IMR-90 (cell line): ENCODE measurements at regions not wholly inside any gene's neighbourhood (a gene's known extent, or its start where the extent isn't known, plus 50 kb on each side); places are given as distances from the start of the nearest gene placed in this dataset.
A peak's percentile ranks its signal among the peaks of the same experiment; 100 is the strongest.

Experiments used
- ATAC-seq: fragments of 200-7000 bp; cut with Tn5 transposase; 2 replicates; pipeline ENCODE4 v1.9.1; 2020; ENCODE audit warnings: low read depth, mild to moderate bottlenecking, moderate library complexity
- BruUV-seq: library from RNA; stranded (reverse); fragments of 400-500 nt; replicated peaks from 2 replicates; lab custom pipeline; 2021; lab: Mats Ljungman, UMichigan
- CTCF ChIA-PET: fragments of 300-600 bp; formaldehyde crosslinking; extraction: SDS; loops from one replicate; lab custom pipeline; 2021; ENCODE audit warnings: antibody characterized with exemption; lab: Yijun Ruan, JAX
- POLR2A ChIA-PET: fragments of 300-600 bp; sonication (Branson Sonifier 250); formaldehyde crosslinking; loops from one replicate; lab custom pipeline; 2022; ENCODE audit warnings: antibody characterized with exemption; ENCODE audit not compliant: unreplicated experiment; lab: Charles Lee
- DNase-seq: peaks from one replicate; pipeline ENCODE4 v3.0.0; 2013
- H2AFZ ChIP-seq: replicated peaks from 2 replicates; pipeline ENCODE3; 2013; ENCODE audit warnings: low read length, mild to moderate bottlenecking; ENCODE audit not compliant: poor library complexity
- H2AK5ac ChIP-seq: 2 replicates; pipeline ENCODE4 v1.6.1; 2013; ENCODE audit warnings: low read depth, low read length, inconsistent platforms
- H2AK9ac ChIP-seq: replicated peaks from 2 replicates; pipeline ENCODE3; 2013; ENCODE audit warnings: mild to moderate bottlenecking, low read depth, low read length, moderate library complexity; ENCODE audit not compliant: poor library complexity
- H2BK120ac ChIP-seq: 2 replicates; pipeline ENCODE4 v1.6.1; 2013; ENCODE audit warnings: low read depth, low read length, inconsistent platforms
- H2BK15ac ChIP-seq: 3 replicates; pipeline ENCODE4 v1.6.1; 2013; ENCODE audit warnings: low read depth, low read length, inconsistent platforms
- H2BK20ac ChIP-seq: 2 replicates; pipeline ENCODE4 v1.6.1; 2013; ENCODE audit warnings: low read depth, mild to moderate bottlenecking, inconsistent platforms, low read length, moderate library complexity
- H2BK5ac ChIP-seq: 2 replicates; pipeline ENCODE4 v1.6.1; 2013; ENCODE audit warnings: mild to moderate bottlenecking, low read depth, low read length, inconsistent platforms; ENCODE audit not compliant: poor library complexity, severe bottlenecking
- H3K14ac ChIP-seq: replicated peaks from 2 replicates; pipeline ENCODE4 v1.6.1; 2013; ENCODE audit warnings: low read depth, low read length, inconsistent platforms
- H3K18ac ChIP-seq: 2 replicates; pipeline ENCODE4 v1.6.1; 2013; ENCODE audit warnings: low read depth, low read length, control low read depth
- H3K23ac ChIP-seq: 2 replicates; pipeline ENCODE4 v1.6.1; 2013; ENCODE audit warnings: low read depth, low read length, inconsistent platforms
- H3K27ac ChIP-seq: 2 replicates; pipeline ENCODE4 v1.5.1; 2013; ENCODE audit warnings: mild to moderate bottlenecking, control low read depth, low read length; ENCODE audit not compliant: insufficient read depth
- H3K27me3 ChIP-seq: 2 replicates; pipeline ENCODE4 v1.6.1; 2013; ENCODE audit warnings: low read length; ENCODE audit not compliant: control insufficient read depth, insufficient read depth
- H3K36me3 ChIP-seq: 2 replicates; pipeline ENCODE4 v1.6.1; 2013; ENCODE audit warnings: low read length, mixed read lengths; ENCODE audit not compliant: control insufficient read depth, insufficient read depth
- H3K4ac ChIP-seq: 2 replicates; pipeline ENCODE4 v1.6.1; 2013; ENCODE audit warnings: low read depth, low read length, inconsistent platforms
- H3K4me1 ChIP-seq: 2 replicates; pipeline ENCODE4 v1.6.1; 2013; ENCODE audit warnings: low read length, mixed read lengths; ENCODE audit not compliant: control insufficient read depth, insufficient read depth
- H3K4me2 ChIP-seq: 2 replicates; pipeline ENCODE4 v1.6.1; 2013; ENCODE audit warnings: low read depth, mild to moderate bottlenecking, control low read depth, low read length, moderate library complexity
- H3K4me3 ChIP-seq: 2 replicates; pipeline ENCODE4 v1.5.1; 2013; ENCODE audit warnings: low read depth, mild to moderate bottlenecking, control low read depth, low read length, moderate library complexity; ENCODE audit not compliant: insufficient read depth
- H3K56ac ChIP-seq: 2 replicates; pipeline ENCODE4 v1.6.1; 2013; ENCODE audit warnings: low read length, inconsistent platforms; ENCODE audit not compliant: insufficient read depth; ENCODE audit errors: extremely low read depth
- H3K79me1 ChIP-seq, 2 experiments: 2 replicates each; pipeline ENCODE4 v1.6.1; 2013; ENCODE audit warnings: low read length in 2 of 2, inconsistent platforms in 1 of 2, low read depth in 1 of 2
- H3K9ac ChIP-seq: 2 replicates; pipeline ENCODE4 v1.6.1; 2013; ENCODE audit warnings: low read depth, low read length, control low read depth
- H3K9me1 ChIP-seq: 2 replicates; pipeline ENCODE4 v1.6.1; 2013; ENCODE audit warnings: low read length, inconsistent platforms; ENCODE audit not compliant: insufficient read depth
- H3K9me3 ChIP-seq: 2 replicates; pipeline ENCODE4 v1.6.1; 2013; ENCODE audit warnings: low read length; ENCODE audit not compliant: control insufficient read depth, insufficient read depth
- H4K20me1 ChIP-seq: 2 replicates; pipeline ENCODE4 v1.6.1; 2013; ENCODE audit warnings: low read length, inconsistent platforms; ENCODE audit not compliant: insufficient read depth
- H4K5ac ChIP-seq: 2 replicates; pipeline ENCODE4 v1.6.1; 2013; ENCODE audit warnings: mild to moderate bottlenecking, low read depth, low read length, control low read depth
- H4K8ac ChIP-seq, 2 experiments: 2 replicates each; pipeline ENCODE4 v1.6.1; 2013; ENCODE audit warnings: low read depth in 2 of 2, low read length in 2 of 2, control low read depth in 1 of 2, inconsistent platforms in 1 of 2
- H4K91ac ChIP-seq: 2 replicates; pipeline ENCODE4 v1.6.1; 2013; ENCODE audit warnings: low read depth, low read length, inconsistent platforms; ENCODE audit not compliant: insufficient read depth
- BHLHE40 ChIP-seq: fragments of 150-350 bp; IDR thresholded peaks from 2 replicates; pipeline ENCODE4 v1.6.1; 2016; ENCODE audit warnings: mild to moderate bottlenecking, low read depth, low read length
- NFE2L2 ChIP-seq: fragments of 150-350 bp; IDR thresholded peaks from 2 replicates; pipeline ENCODE4 v1.6.1; 2016; ENCODE audit warnings: low read depth, mild to moderate bottlenecking, low read length
- RAD21 ChIP-seq: IDR thresholded peaks from 2 replicates; pipeline ENCODE4 v1.6.1; 2012; ENCODE audit warnings: low read length, improper control_type of control experiment
- SMC3 ChIP-seq: fragments of 150-350 bp; IDR thresholded peaks from 2 replicates; pipeline ENCODE4 v1.6.1; 2016; ENCODE audit warnings: low read depth, mild to moderate bottlenecking, antibody characterized with exemption, low read length, moderate library complexity
- WGBS, 2 experiments: methylation state at CpG; one replicate each; pipeline versions ENCODE4 v1.1.5 to v1.1.7; 2013; ENCODE audit warnings: missing lambda C conversion rate in 2 of 2; ENCODE audit not compliant: insufficient read length in 1 of 2; ENCODE audit errors: extremely low coverage in 2 of 2; 5-methylcytosine and 5-hydroxymethylcytosine counted together
- dilution Hi-C: fragments of 300-500 bp; cut with HindIII; formaldehyde crosslinking; loops from one replicate; pipeline ENCODE4 v1.14.3; 2018; ENCODE audit warnings: low sequenced_read_pairs; ENCODE audit not compliant: unreplicated experiment
- in situ Hi-C: fragments of 300-500 bp; cut with MboI; formaldehyde crosslinking; loops from 3 replicates; pipeline ENCODE4 v1.14.3; 2019; ENCODE audit warnings: low sequenced_read_pairs, inconsistent platforms, mixed read lengths
- intact Hi-C: fragments of 100-400 bp; cut with micrococcal nuclease; formaldehyde crosslinking; loops from 2 replicates; pipeline ENCODE4 v1.10.0; 2022
- TF ChIP-seq, protein P1 (sequence below): conservative IDR thresholded peaks from 2 replicates; pipeline ENCODE4 v1.5.1; 2012; ENCODE audit warnings: mild to moderate bottlenecking, low read depth, low read length, improper control_type of control experiment

DNA sequence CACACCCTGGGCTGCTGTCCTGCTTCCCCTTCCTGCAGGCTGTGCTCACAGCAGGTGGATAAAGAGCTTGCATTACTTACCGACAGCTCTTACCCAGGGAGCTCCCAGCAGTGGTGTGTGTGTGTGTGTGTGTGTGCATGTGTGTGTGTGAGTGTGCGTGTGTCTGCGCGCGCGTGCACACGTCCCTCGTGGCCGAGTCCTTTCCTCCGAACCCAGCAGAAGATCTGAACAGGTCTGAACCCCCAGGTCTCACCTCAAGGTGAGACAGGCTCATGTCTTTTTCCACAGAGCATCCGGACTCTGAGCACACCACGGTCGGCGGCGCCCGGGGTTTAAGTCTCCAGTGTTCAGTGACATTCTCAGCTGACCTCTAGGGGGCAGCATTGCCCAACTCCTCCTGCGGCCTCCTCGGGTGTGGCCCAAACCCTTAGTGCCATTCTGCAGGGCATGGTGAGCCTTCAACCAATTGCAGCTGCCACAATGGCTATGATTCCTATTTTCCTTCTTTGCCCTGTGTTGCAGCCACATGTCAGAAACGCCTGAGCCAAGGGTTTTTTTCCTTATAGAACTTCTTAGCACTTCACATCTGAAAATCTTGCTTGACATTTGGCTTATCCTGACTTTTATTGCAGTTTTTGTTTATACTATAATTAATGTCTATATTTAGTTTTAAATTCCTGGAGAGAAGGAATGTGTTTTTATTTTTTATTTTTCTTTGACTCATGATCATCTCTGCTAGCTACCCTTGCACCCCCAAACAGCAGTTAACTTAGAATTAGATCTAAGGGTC, 64.1 kb upstream of the KLHL25 start:
- TF ChIP-seq BHLHE40, result no peak
- TF ChIP-seq SMC3, result peak; percentile 32
- peak; percentile 64 for TF ChIP-seq RAD21
- TF ChIP-seq NFE2L2, result no peak
- TF ChIP-seq, protein P1, sequence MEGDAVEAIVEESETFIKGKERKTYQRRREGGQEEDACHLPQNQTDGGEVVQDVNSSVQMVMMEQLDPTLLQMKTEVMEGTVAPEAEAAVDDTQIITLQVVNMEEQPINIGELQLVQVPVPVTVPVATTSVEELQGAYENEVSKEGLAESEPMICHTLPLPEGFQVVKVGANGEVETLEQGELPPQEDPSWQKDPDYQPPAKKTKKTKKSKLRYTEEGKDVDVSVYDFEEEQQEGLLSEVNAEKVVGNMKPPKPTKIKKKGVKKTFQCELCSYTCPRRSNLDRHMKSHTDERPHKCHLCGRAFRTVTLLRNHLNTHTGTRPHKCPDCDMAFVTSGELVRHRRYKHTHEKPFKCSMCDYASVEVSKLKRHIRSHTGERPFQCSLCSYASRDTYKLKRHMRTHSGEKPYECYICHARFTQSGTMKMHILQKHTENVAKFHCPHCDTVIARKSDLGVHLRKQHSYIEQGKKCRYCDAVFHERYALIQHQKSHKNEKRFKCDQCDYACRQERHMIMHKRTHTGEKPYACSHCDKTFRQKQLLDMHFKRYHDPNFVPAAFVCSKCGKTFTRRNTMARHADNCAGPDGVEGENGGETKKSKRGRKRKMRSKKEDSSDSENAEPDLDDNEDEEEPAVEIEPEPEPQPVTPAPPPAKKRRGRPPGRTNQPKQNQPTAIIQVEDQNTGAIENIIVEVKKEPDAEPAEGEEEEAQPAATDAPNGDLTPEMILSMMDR, result peak; percentile 62
- Histone ChIP-seq H2AK9ac (no peak overlapping the region), H3K27ac (no peak overlapping the region), H4K5ac (no peak overlapping the region), H3K9me3 (no peaks in the 10 kb centered on the region), H3K9me1 (no peaks in the 10 kb centered on the region), H2BK5ac (no peak overlapping the region), H3K36me3 (no peaks in the 10 kb centered on the region), H3K27me3 (peaks cover 11% of the 10 kb centered on the region), H3K56ac (no peak overlapping the region), H3K4me1 (no peaks in the 10 kb centered on the region; the same call in 1 of the 2 replicates), H3K23ac (no peak overlapping the region), H3K4me2 (peak overlapping the region; percentile 76; the same call in 1 of the 2 replicates), H4K20me1 (no peaks in the 10 kb centered on the region), H2AK5ac (no peak overlapping the region), H2BK15ac (no peak overlapping the region), H2BK120ac (no peak overlapping the region), H4K8ac (no peak overlapping the region), H3K79me1 (no peaks in the 10 kb centered on the region), H2BK20ac (no peak overlapping the region), H3K14ac (no peak overlapping the region), H2AFZ (peak overlapping the region; percentile 72), H3K9ac (no peak overlapping the region), H3K4ac (no peak overlapping the region), H3K4me3 (no peak overlapping the region), H4K91ac (no peak overlapping the region), H3K18ac (no peak overlapping the region)
- ChIA-PET POLR2A (no interaction called here), CTCF (interaction anchor here (1.4 kb wide), 1 partner anchor 11 kb away, joined by 4 read pairs; no protein-coding TSS in a partner anchor)
- BruUV-seq, result no TSS peak
- 9% methylated on average over 7 of the region's 19 CpGs; no CpG with 5 or more reads in 1 of the 2 experiments for WGBS, 2 experiments
- in situ Hi-C loops, result no loop called here
- intact Hi-C loops, result no loop called here
- ATAC-seq, result peak; percentile 92
- peak; percentile 44 for DNase-seq
- dilution Hi-C loops, result no loop called here
